PC-3 (cell line): ENCODE measurements at regions not wholly inside any gene's neighbourhood (a gene's known extent, or its start where the extent isn't known, plus 50 kb on each side); places are given as distances from the start of the nearest gene placed in this dataset.

Experiments used
- EZH2 ChIP-seq: fragments of 300-600 bp; sonication (generic); IDR thresholded peaks from one replicate; pipeline ENCODE4 v1.6.1; 2017; ENCODE audit warnings: antibody characterized with exemption, mild to moderate bottlenecking, low read length; ENCODE audit not compliant: unreplicated experiment
- TF ChIP-seq, protein P1 (sequence below): fragments of 300-600 bp; sonication (generic); conservative IDR thresholded peaks from 2 replicates; pipeline ENCODE4 v1.5.1; 2017; ENCODE audit warnings: antibody characterized with exemption, low read depth, mild to moderate bottlenecking, low read length

DNA sequence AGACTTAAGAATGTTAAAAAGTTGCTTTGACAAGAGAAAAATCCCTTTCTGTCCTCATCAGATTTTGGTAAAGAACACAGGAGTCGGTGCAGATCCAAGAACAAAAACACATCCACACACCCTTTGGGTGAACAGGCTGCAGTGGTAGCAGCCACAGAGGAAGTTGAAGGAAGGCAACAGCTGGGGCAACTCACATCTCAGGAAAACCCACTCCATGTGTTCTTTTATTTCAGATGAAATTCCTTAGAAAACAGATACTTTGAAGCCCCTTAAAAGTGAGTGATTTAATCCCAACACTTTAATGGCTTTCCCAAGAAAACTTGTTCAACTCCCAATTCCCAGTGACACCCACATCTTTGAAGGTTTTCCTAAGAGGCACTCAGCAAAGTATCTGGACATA is 271.3 kb downstream of the ICOS start:
- TF ChIP-seq, protein P1, sequence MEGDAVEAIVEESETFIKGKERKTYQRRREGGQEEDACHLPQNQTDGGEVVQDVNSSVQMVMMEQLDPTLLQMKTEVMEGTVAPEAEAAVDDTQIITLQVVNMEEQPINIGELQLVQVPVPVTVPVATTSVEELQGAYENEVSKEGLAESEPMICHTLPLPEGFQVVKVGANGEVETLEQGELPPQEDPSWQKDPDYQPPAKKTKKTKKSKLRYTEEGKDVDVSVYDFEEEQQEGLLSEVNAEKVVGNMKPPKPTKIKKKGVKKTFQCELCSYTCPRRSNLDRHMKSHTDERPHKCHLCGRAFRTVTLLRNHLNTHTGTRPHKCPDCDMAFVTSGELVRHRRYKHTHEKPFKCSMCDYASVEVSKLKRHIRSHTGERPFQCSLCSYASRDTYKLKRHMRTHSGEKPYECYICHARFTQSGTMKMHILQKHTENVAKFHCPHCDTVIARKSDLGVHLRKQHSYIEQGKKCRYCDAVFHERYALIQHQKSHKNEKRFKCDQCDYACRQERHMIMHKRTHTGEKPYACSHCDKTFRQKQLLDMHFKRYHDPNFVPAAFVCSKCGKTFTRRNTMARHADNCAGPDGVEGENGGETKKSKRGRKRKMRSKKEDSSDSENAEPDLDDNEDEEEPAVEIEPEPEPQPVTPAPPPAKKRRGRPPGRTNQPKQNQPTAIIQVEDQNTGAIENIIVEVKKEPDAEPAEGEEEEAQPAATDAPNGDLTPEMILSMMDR: no peak
- TF ChIP-seq EZH2: no peak
